Brain microvascular endothelial cell (primary cell): ENCODE measurements at regions not wholly inside any gene's neighbourhood (a gene's known extent, or its start where the extent isn't known, plus 50 kb on each side); places are given as distances from the start of the nearest gene placed in this dataset.

ENCODE experiments used
- DNase-seq: peaks from one replicate; pipeline ENCODE4 v3.0.0-alpha.2; 2020
- H3K27ac ChIP-seq: fragments of 250-450 bp; sonication (Bioruptor Pico); 2 replicates; pipeline ENCODE4 v1.5.1; 2020; ENCODE audit warnings: mild to moderate bottlenecking, moderate library complexity
- H3K27me3 ChIP-seq: fragments of 250-450 bp; sonication (Bioruptor Pico); replicated peaks from 2 replicates; pipeline ENCODE4 v1.5.1; 2020; ENCODE audit warnings: mild to moderate bottlenecking
- H3K36me3 ChIP-seq: fragments of 250-450 bp; sonication (Bioruptor Pico); replicated peaks from 2 replicates; pipeline ENCODE4 v1.5.1; 2020; ENCODE audit warnings: mild to moderate bottlenecking
- H3K4me3 ChIP-seq: 2 replicates; pipeline ENCODE4 v1.5.1; 2011; ENCODE audit warnings: low read depth, mild to moderate bottlenecking, control low read depth, low read length, moderate library complexity
- CTCF ChIP-seq: IDR thresholded peaks from 2 replicates; pipeline ENCODE4 v1.5.1; 2011; ENCODE audit warnings: low read depth, mild to moderate bottlenecking, moderate library complexity, low read length, control low read depth, inconsistent platforms; ENCODE audit errors: missing control alignments
- in situ Hi-C: cut with HindIII; loops from 2 replicates; pipeline ENCODE4 v1.10.0; 2017; ENCODE audit warnings: low sequenced_read_pairs, low pct_ligation_motif_present

GRCh38 chr1:213443415-213443814, 392.4 kb downstream of the RPS6KC1 start:
- Histone ChIP-seq H3K27me3 (no peaks in the 10 kb centered on the region), H3K27ac (no peak overlapping the region), H3K4me3 (no peak overlapping the region), H3K36me3 (no peaks in the 10 kb centered on the region)
- DNase-seq, result no peak
- in situ Hi-C loops, result no loop called here
- TF ChIP-seq CTCF, result no peak

GRCh38 chr1:213444224-213444623, 393.2 kb downstream of the RPS6KC1 start:
- no peak for DNase-seq
- in situ Hi-C loops, result no loop called here
- no peaks in the 10 kb centered on the region for H3K36me3 ChIP-seq
- H3K4me3 ChIP-seq, result no peak overlapping the region
- TF ChIP-seq CTCF, result no peak
- H3K27me3 ChIP-seq, result no peaks in the 10 kb centered on the region
- no peak overlapping the region for H3K27ac ChIP-seq

DNA sequence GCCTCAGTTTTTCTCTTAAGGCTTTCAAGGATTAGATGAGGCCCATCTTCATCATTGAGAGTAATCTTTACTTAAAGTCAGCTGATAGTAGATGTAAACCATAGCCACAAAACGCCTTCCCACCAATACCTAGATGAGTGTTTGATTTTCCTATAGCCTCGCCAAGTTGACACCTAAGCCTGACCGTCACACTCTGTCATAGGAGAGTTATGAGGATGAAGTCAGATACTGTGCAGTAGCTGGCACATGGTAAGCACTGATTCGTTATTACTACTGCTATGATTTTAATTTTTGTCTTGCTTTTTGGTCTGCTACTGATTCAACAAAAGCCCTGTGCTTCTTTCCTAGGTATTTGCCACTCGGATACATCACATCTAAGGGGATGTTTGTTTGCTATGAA, 395.5 kb downstream of the RPS6KC1 start:
- in situ Hi-C loops, result no loop called here
- H3K27me3 ChIP-seq, result no peaks in the 10 kb centered on the region
- no peak overlapping the region for H3K27ac ChIP-seq
- no peak overlapping the region for H3K4me3 ChIP-seq
- H3K36me3 ChIP-seq, result no peaks in the 10 kb centered on the region
- DNase-seq, result no peak
- TF ChIP-seq CTCF, result no peak

DNA sequence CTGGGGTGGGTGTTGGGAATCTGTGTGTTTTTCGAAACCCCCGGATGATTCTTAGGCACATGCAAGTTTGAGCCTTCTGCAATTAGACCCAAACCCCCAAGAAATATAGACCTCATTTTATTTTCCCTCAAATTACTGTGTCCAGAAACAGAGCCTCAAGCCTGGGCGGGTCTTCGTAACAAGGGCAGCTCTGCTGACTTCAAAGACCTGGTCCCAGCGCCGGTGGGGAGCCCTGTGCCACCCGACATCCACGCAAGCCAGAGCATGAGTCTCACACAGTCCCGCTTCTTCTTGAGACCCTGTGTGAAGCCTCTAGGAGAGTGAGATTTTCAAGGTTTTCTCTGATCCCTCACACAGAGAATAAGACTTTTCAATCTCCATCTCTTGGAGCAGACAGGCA, 397.3 kb downstream of the RPS6KC1 start:
- in situ Hi-C loops, result no loop called here
- Histone ChIP-seq H3K4me3 (no peak overlapping the region), H3K36me3 (no peaks in the 10 kb centered on the region), H3K27ac (no peak overlapping the region), H3K27me3 (no peaks in the 10 kb centered on the region)
- no peak for TF ChIP-seq CTCF
- DNase-seq, result no peak

- DNase-seq, result no peak
- Histone ChIP-seq H3K36me3 (no peaks in the 10 kb centered on the region), H3K27ac (no peak overlapping the region), H3K4me3 (no peak overlapping the region), H3K27me3 (no peaks in the 10 kb centered on the region)
- in situ Hi-C loops, result no loop called here
- no peak for TF ChIP-seq CTCF
Measured at GRCh38 chr1:213448776-213449175, 397.7 kb downstream of the RPS6KC1 start.

- no peak overlapping the region for H3K4me3 ChIP-seq
- no peaks in the 10 kb centered on the region for H3K27me3 ChIP-seq
- no peaks in the 10 kb centered on the region for H3K36me3 ChIP-seq
- no peak for TF ChIP-seq CTCF
- DNase-seq, result no peak
- in situ Hi-C loops, result no loop called here
- no peak overlapping the region for H3K27ac ChIP-seq
Measured at GRCh38 chr1:213452501-213452900, 401.5 kb downstream of the RPS6KC1 start.
